AG10803 (cell line): ENCODE measurements at regions not wholly inside any gene's neighbourhood (a gene's known extent, or its start where the extent isn't known, plus 50 kb on each side); places are given as distances from the start of the nearest gene placed in this dataset.

Source experiments
- DNase-seq: peaks from one replicate; pipeline ENCODE4 v3.0.0; 2010; ENCODE audit warnings: low read depth
- H3K4me3 ChIP-seq: 2 replicates; pipeline ENCODE4 v1.5.1; 2011; ENCODE audit warnings: mild to moderate bottlenecking, low read length, control low read depth
- CTCF ChIP-seq: conservative IDR thresholded peaks from 2 replicates; pipeline ENCODE4 v1.5.1; 2011; ENCODE audit warnings: mild to moderate bottlenecking, low read length, control low read depth, inconsistent platforms

GRCh38 chr3:120544361-120544760, 51.8 kb upstream of the NDUFB4 start:
- no peak for TF ChIP-seq CTCF
- no peak for DNase-seq

GRCh38 chr3:120536642-120537041, 59.5 kb upstream of the NDUFB4 start:
- no peak for TF ChIP-seq CTCF
- no peak overlapping the region for H3K4me3 ChIP-seq

More at GRCh38 chr3:120544361-120544760, 51.8 kb upstream of the NDUFB4 start:
- no peak overlapping the region for H3K4me3 ChIP-seq

GRCh38 chr3:120532969-120533368, 63.2 kb upstream of the NDUFB4 start:
- DNase-seq, result no peak
- no peak overlapping the region for H3K4me3 ChIP-seq
- no peak for TF ChIP-seq CTCF

More at GRCh38 chr3:120536642-120537041, 59.5 kb upstream of the NDUFB4 start:
- no peak for DNase-seq

- DNase-seq, result no peak
Measured at GRCh38 chr3:120528163-120528562, 68.0 kb upstream of the NDUFB4 start.

GRCh38 chr3:120526011-120526870, 69.9 kb upstream of the NDUFB4 start:
- TF ChIP-seq CTCF, result no peak
- DNase-seq, result no peak

More at GRCh38 chr3:120528163-120528562, 68.0 kb upstream of the NDUFB4 start:
- TF ChIP-seq CTCF, result no peak
- H3K4me3 ChIP-seq, result no peak overlapping the region

GRCh38 chr3:120524171-120524923, 71.8 kb upstream of the NDUFB4 start:
- TF ChIP-seq CTCF, result no peak
- no peak overlapping the region for H3K4me3 ChIP-seq
- DNase-seq, result peak; percentile 71

More at GRCh38 chr3:120526011-120526870, 69.9 kb upstream of the NDUFB4 start:
- H3K4me3 ChIP-seq, result no peak overlapping the region
